ENCODE measurements at regions not wholly inside any gene's neighbourhood (a gene's known extent, or its start where the extent isn't known, plus 50 kb on each side); places are given as distances from the start of the nearest gene placed in this dataset.
"Not testable (repeated sequence)": the region's sequence is repeated elsewhere in the genome, so short reads cannot be mapped to it uniquely, and the experiment has no call there.

GRCh38 chr14:53456931-53457330 is 303.8 kb upstream of the DDHD1 start:
- DNase-seq: no peak

GRCh38 chr14:53452005-53452673 is 299.0 kb upstream of the DDHD1 start:
- DNase-seq: no peak

GRCh38 chr14:53450871-53451270 is 297.7 kb upstream of the DDHD1 start:
- DNase-seq: no peak

GRCh38 chr14:53448682-53449081 is 295.6 kb upstream of the DDHD1 start:
- no peak for DNase-seq

GRCh38 chr14:53444677-53445312 is 291.7 kb upstream of the DDHD1 start:
- no peak for DNase-seq

- no peak for DNase-seq
Measured at GRCh38 chr14:53441789-53442188, 288.7 kb upstream of the DDHD1 start.

GRCh38 chr14:53437858-53438257 is 284.7 kb upstream of the DDHD1 start:
- DNase-seq: no peak

GRCh38 chr14:53432378-53432802 is 279.3 kb upstream of the DDHD1 start:
- no peak for DNase-seq

- no peak for DNase-seq
Measured at GRCh38 chr14:53430870-53431269, 277.7 kb upstream of the DDHD1 start.

- no peak for DNase-seq
Measured at GRCh38 chr14:53412819-53413675, 259.9 kb upstream of the DDHD1 start.

- DNase-seq: no peak
Measured at GRCh38 chr14:53411125-53411524, 258.0 kb upstream of the DDHD1 start.

GRCh38 chr14:53409969-53410368 is 256.8 kb upstream of the DDHD1 start:
- no peak for DNase-seq

GRCh38 chr14:53409289-53409688 is 256.2 kb upstream of the DDHD1 start:
- DNase-seq: no peak

- DNase-seq: no peak
Measured at GRCh38 chr14:53408175-53408879, 255.2 kb upstream of the DDHD1 start.

GRCh38 chr14:53406519-53406918 is 253.4 kb upstream of the DDHD1 start:
- no peak for DNase-seq

GRCh38 chr14:53401646-53402045 is 248.5 kb upstream of the DDHD1 start:
- no peak for DNase-seq

- no peak for DNase-seq
Measured at GRCh38 chr14:53399057-53399456, 245.9 kb upstream of the DDHD1 start.

GRCh38 chr14:53398616-53399015 is 245.5 kb upstream of the DDHD1 start:
- DNase-seq: no peak

GRCh38 chr14:53395267-53395666 is 242.1 kb upstream of the DDHD1 start:
- not testable (repeated sequence) for DNase-seq

- no peak for DNase-seq
Measured at GRCh38 chr14:53391631-53392285, 238.6 kb upstream of the DDHD1 start.

- DNase-seq: no peak
Measured at GRCh38 chr14:53391156-53391555, 238.0 kb upstream of the DDHD1 start.

- no peak for DNase-seq
Measured at GRCh38 chr14:53390008-53390407, 236.9 kb upstream of the DDHD1 start.

GRCh38 chr14:53389202-53389601 is 236.1 kb upstream of the DDHD1 start:
- no peak for DNase-seq
